HG02623 (cell line): ENCODE measurements at regions not wholly inside any gene's neighbourhood (a gene's known extent, or its start where the extent isn't known, plus 50 kb on each side); places are given as distances from the start of the nearest gene placed in this dataset.
"Not testable (repeated sequence)": the region's sequence is repeated elsewhere in the genome, so short reads cannot be mapped to it uniquely, and the experiment has no call there.

ENCODE experiments used
- ATAC-seq: cut with Tn5 transposase; IDR thresholded peaks from one replicate; pipeline ENCODE4 v1.9.1; 2021; ENCODE audit warnings: moderate library complexity; ENCODE audit not compliant: unreplicated experiment

GRCh38 chr6:164098857-164099267 is 684.3 kb downstream of the QKI start:
- ATAC-seq, result no peak

GRCh38 chr6:164097551-164098398 is 683.3 kb downstream of the QKI start:
- no peak for ATAC-seq

- no peak for ATAC-seq
These were observed 682.5 kb downstream of the QKI start for GRCh38 chr6:164097056-164097455.

GRCh38 chr6:164095056-164095455 is 680.5 kb downstream of the QKI start:
- ATAC-seq, result no peak

- ATAC-seq, result no peak
These were observed 673.4 kb downstream of the QKI start for GRCh38 chr6:164087870-164088269.

- no peak for ATAC-seq
These were observed 672.7 kb downstream of the QKI start for GRCh38 chr6:164087211-164087610.

- ATAC-seq, result no peak
These were observed 671.8 kb downstream of the QKI start for GRCh38 chr6:164086076-164086887.

GRCh38 chr6:164085091-164086075 is 670.9 kb downstream of the QKI start:
- no peak for ATAC-seq

- no peak for ATAC-seq
These were observed 664.7 kb downstream of the QKI start for GRCh38 chr6:164079275-164079600.

- no peak for ATAC-seq
These were observed 664.2 kb downstream of the QKI start for GRCh38 chr6:164078532-164079274.

- ATAC-seq, result not testable (repeated sequence)
These were observed 662.5 kb downstream of the QKI start for GRCh38 chr6:164076818-164077532.

GRCh38 chr6:164075981-164076615 is 661.6 kb downstream of the QKI start:
- ATAC-seq, result no peak

GRCh38 chr6:164072240-164072666 is 657.7 kb downstream of the QKI start:
- no peak for ATAC-seq

- ATAC-seq, result no peak
These were observed 655.0 kb downstream of the QKI start for GRCh38 chr6:164069350-164069990.

- no peak for ATAC-seq
These were observed 654.0 kb downstream of the QKI start for GRCh38 chr6:164068527-164068926.

GRCh38 chr6:164066766-164067165 is 652.2 kb downstream of the QKI start:
- ATAC-seq, result no peak

GRCh38 chr6:164066335-164066734 is 651.8 kb downstream of the QKI start:
- no peak for ATAC-seq

GRCh38 chr6:164063346-164063745 is 648.8 kb downstream of the QKI start:
- ATAC-seq, result no peak

- no peak for ATAC-seq
These were observed 648.4 kb downstream of the QKI start for GRCh38 chr6:164062872-164063271.
